WTC11 (cell line): ENCODE measurements at regions not wholly inside any gene's neighbourhood (a gene's known extent, or its start where the extent isn't known, plus 50 kb on each side); places are given as distances from the start of the nearest gene placed in this dataset.

ENCODE experiments used
- ATAC-seq: fragments of 200-7000 bp; cut with Tn5 transposase; 2 replicates; pipeline ENCODE4 v1.10.0; 2021; ENCODE audit warnings: mild to moderate bottlenecking, moderate library complexity
- CTCF ChIA-PET: fragments of 300-600 bp; sonication (Branson Sonifier 250); formaldehyde crosslinking; loops from one replicate; lab custom pipeline; 2021; ENCODE audit warnings: antibody characterized with exemption; lab: Charles Lee
- POLR2A ChIA-PET: fragments of 350-600 bp; sonication (Branson Sonifier 250); formaldehyde crosslinking; loops from one replicate; lab custom pipeline; 2021; ENCODE audit warnings: antibody characterized with exemption; lab: Charles Lee
- DNase-seq: peaks from one replicate; pipeline ENCODE4 v3.0.0; 2021; ENCODE audit warnings: low spot score
- H3K27ac Mint-ChIP-seq: 2 replicates; pipeline ENCODE4 v1.8.0; 2021; ENCODE audit warnings: mixed read lengths
- H3K27me3 Mint-ChIP-seq: 2 replicates; pipeline ENCODE4 v1.8.0; 2021; ENCODE audit warnings: low read depth, mild to moderate bottlenecking, moderate library complexity, mixed read lengths
- H3K36me3 Mint-ChIP-seq: 2 replicates; pipeline ENCODE4 v1.8.0; 2021; ENCODE audit warnings: mixed read lengths
- H3K4me1 Mint-ChIP-seq: 2 replicates; pipeline ENCODE4 v1.8.0; 2022; ENCODE audit warnings: mixed read lengths
- H3K4me3 Mint-ChIP-seq: 2 replicates; pipeline ENCODE4 v1.8.0; 2021; ENCODE audit warnings: mild to moderate bottlenecking, moderate library complexity, mixed read lengths
- H3K9me3 Mint-ChIP-seq: 2 replicates; pipeline ENCODE4 v1.8.0; 2021; ENCODE audit warnings: mixed read lengths
- ATF1 ChIP-seq: sonication (generic); formaldehyde crosslinking; IDR thresholded peaks from 2 replicates; pipeline ENCODE4 v1.8.1; 2023; ENCODE audit warnings: mild to moderate bottlenecking, moderate library complexity, missing genetic modification reagents
- ATF6 ChIP-seq: sonication (generic); formaldehyde crosslinking; IDR thresholded peaks from 2 replicates; pipeline ENCODE4 v1.8.1; 2023; ENCODE audit warnings: mild to moderate bottlenecking, missing genetic modification reagents
- CBFB ChIP-seq: sonication (generic); formaldehyde crosslinking; IDR thresholded peaks from 2 replicates; pipeline ENCODE4 v1.8.1; 2022; ENCODE audit warnings: mild to moderate bottlenecking, low read depth, missing genetic modification reagents
- CREB1 ChIP-seq: sonication (generic); formaldehyde crosslinking; IDR thresholded peaks from 2 replicates; pipeline ENCODE4 v1.8.0; 2023; ENCODE audit warnings: mild to moderate bottlenecking, missing genetic modification reagents
- CREM ChIP-seq: sonication (generic); formaldehyde crosslinking; IDR thresholded peaks from 2 replicates; pipeline ENCODE4 v1.8.1; 2022; ENCODE audit warnings: mild to moderate bottlenecking, missing genetic modification reagents, moderate library complexity
- E2F1 ChIP-seq: sonication (generic); formaldehyde crosslinking; IDR thresholded peaks from 2 replicates; pipeline ENCODE4 v1.8.0; 2022; ENCODE audit warnings: mild to moderate bottlenecking, missing genetic modification reagents
- FOXJ3 ChIP-seq: sonication (generic); formaldehyde crosslinking; IDR thresholded peaks from 2 replicates; pipeline ENCODE4 v1.9.0; 2021; ENCODE audit warnings: missing genetic modification reagents, mild to moderate bottlenecking, borderline replicate concordance
- FOXK1 ChIP-seq: sonication (generic); formaldehyde crosslinking; IDR thresholded peaks from 2 replicates; pipeline ENCODE4 v1.8.0; 2022; ENCODE audit warnings: mild to moderate bottlenecking, moderate library complexity, missing genetic modification reagents
- FOXP1 ChIP-seq: sonication (generic); formaldehyde crosslinking; IDR thresholded peaks from 2 replicates; pipeline ENCODE4 v1.8.0; 2022; ENCODE audit warnings: missing genetic modification reagents, mild to moderate bottlenecking, moderate library complexity, borderline replicate concordance
- GTF2I ChIP-seq: fragments of 250-450 bp; sonication (Bioruptor Pico); conservative IDR thresholded peaks from 2 replicates; pipeline ENCODE4 v1.4.0; 2021; ENCODE audit warnings: mild to moderate bottlenecking
- IRF2 ChIP-seq: sonication (generic); formaldehyde crosslinking; IDR thresholded peaks from 2 replicates; pipeline ENCODE4 v1.8.0; 2022; ENCODE audit warnings: low read depth, missing genetic modification reagents, borderline replicate concordance
- JAZF1 ChIP-seq: fragments of 250-450 bp; sonication (Bioruptor Pico); IDR thresholded peaks from 2 replicates; pipeline ENCODE4 v1.9.0; 2021; ENCODE audit warnings: moderate library complexity, mild to moderate bottlenecking, inconsistent platforms
- KAT7 ChIP-seq: sonication (generic); formaldehyde crosslinking; IDR thresholded peaks from 2 replicates; pipeline ENCODE4 v1.8.1; 2023; ENCODE audit warnings: missing genetic modification reagents, mild to moderate bottlenecking, borderline replicate concordance
- NFATC4 ChIP-seq: fragments of 250-450 bp; sonication (Bioruptor Pico); IDR thresholded peaks from 2 replicates; pipeline ENCODE4 v1.9.0; 2021; ENCODE audit warnings: mild to moderate bottlenecking
- NR3C1 ChIP-seq: sonication (generic); formaldehyde crosslinking; conservative IDR thresholded peaks from 2 replicates; pipeline ENCODE4 v1.8.1; 2023; ENCODE audit warnings: low read depth, mild to moderate bottlenecking, missing genetic modification reagents
- PREB ChIP-seq: sonication (generic); formaldehyde crosslinking; IDR thresholded peaks from 2 replicates; pipeline ENCODE4 v1.8.1; 2022; ENCODE audit warnings: mild to moderate bottlenecking, missing genetic modification reagents, moderate library complexity, borderline replicate concordance
- RELA ChIP-seq: sonication (generic); formaldehyde crosslinking; IDR thresholded peaks from 2 replicates; pipeline ENCODE4 v1.8.1; 2022; ENCODE audit warnings: missing genetic modification reagents, mild to moderate bottlenecking, borderline replicate concordance
- SMAD3 ChIP-seq: sonication (generic); formaldehyde crosslinking; IDR thresholded peaks from 2 replicates; pipeline ENCODE4 v1.8.0; 2022; ENCODE audit warnings: missing genetic modification reagents, mild to moderate bottlenecking, borderline replicate concordance
- SOX15 ChIP-seq: fragments of 250-450 bp; sonication (Bioruptor Pico); IDR thresholded peaks from 2 replicates; pipeline ENCODE4 v1.9.0; 2021; ENCODE audit warnings: mild to moderate bottlenecking
- TEAD1 ChIP-seq: sonication (generic); formaldehyde crosslinking; IDR thresholded peaks from 2 replicates; pipeline ENCODE4 v1.8.0; 2022; ENCODE audit warnings: mild to moderate bottlenecking, missing genetic modification reagents
- TF ChIP-seq, protein P1 (sequence below): sonication (generic); formaldehyde crosslinking; IDR thresholded peaks from 2 replicates; pipeline ENCODE4 v1.8.1; 2022; ENCODE audit warnings: low read depth, mild to moderate bottlenecking, moderate library complexity, missing genetic modification reagents, borderline replicate concordance
- TF ChIP-seq, protein P2 (sequence below): fragments of 250-450 bp; sonication (Bioruptor Pico); IDR thresholded peaks from 2 replicates; pipeline ENCODE4 v1.9.0; 2021; ENCODE audit warnings: mild to moderate bottlenecking
- TF ChIP-seq, protein P3 (sequence below): fragments of 250-450 bp; sonication (Bioruptor Pico); IDR thresholded peaks from 2 replicates; pipeline ENCODE4 v1.8.0; 2021; ENCODE audit warnings: mild to moderate bottlenecking

DNA sequence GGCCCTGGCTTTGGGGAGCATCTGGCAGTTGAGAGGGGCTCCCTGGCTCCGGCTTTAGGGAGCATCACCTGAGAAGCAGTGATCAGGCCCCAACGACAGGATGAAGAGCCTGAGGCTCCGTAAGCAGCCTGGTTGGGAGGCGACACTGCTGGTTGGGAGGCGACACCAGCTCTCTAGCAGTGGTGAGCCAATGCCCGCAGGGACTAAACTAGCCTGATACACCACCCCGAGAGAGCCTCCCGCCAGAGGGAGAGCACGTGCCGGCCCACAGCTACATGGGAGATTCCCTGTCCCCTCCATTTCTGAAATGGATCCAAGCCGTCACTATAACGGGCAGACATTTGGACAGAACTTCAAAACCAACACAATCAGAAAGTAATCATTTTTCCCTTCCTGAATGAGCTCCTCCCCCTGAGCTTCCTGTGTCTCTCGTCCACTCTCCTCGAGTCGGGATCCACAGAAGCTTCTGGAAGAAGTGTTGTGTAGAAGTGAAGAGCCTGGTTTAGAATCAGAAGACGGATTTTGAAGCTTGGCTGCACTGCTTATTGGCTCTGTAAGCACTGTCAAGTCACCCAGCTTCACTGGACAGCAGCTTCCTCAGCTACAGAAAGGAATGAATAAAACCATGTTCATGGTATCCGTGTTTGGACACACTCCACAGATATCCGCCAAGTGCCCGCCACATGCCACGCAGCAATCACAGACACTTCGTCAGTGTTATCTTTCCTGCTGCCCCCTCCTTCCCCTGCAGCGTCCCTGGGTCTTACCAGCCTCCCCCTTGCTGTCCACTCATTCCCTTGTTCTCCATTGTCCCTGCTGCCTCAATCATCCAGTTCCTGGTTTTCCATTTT, 199.6 kb downstream of the TTLL2 start:
- peaks cover 3% of the 10 kb centered on the region; the same call in 1 of the 2 replicates for H3K4me1 Mint-ChIP-seq
- POLR2A ChIA-PET = no interaction called here
- H3K27ac Mint-ChIP-seq = no peak overlapping the region
- no peak for DNase-seq
- H3K9me3 Mint-ChIP-seq = peaks cover 11% of the 10 kb centered on the region
- no peaks in the 10 kb centered on the region for H3K36me3 Mint-ChIP-seq
- H3K4me3 Mint-ChIP-seq = no peak overlapping the region
- CTCF ChIA-PET = no interaction called here
- TF ChIP-seq FOXP1 = no peak
- no peak for TF ChIP-seq CREM
- TF ChIP-seq ATF6 (CRISPR knock-in tag) = no peak
- no peak for TF ChIP-seq E2F1 (CRISPR knock-in tag)
- TF ChIP-seq NR3C1 (CRISPR knock-in tag) = no peak
- no peak for TF ChIP-seq FOXK1 (CRISPR knock-in tag)
- no peak for TF ChIP-seq ATF1 (CRISPR knock-in tag)
- no peak for TF ChIP-seq KAT7
- TF ChIP-seq NFATC4 (CRISPR knock-in tag) = no peak
- no peak for TF ChIP-seq RELA
- TF ChIP-seq GTF2I (CRISPR knock-in tag) = no peak
- TF ChIP-seq IRF2 (CRISPR knock-in tag) = no peak
- TF ChIP-seq, protein P1, sequence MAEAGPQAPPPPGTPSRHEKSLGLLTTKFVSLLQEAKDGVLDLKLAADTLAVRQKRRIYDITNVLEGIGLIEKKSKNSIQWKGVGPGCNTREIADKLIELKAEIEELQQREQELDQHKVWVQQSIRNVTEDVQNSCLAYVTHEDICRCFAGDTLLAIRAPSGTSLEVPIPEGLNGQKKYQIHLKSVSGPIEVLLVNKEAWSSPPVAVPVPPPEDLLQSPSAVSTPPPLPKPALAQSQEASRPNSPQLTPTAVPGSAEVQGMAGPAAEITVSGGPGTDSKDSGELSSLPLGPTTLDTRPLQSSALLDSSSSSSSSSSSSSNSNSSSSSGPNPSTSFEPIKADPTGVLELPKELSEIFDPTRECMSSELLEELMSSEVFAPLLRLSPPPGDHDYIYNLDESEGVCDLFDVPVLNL (CRISPR knock-in tag) = no peak
- peaks cover 22% of the 10 kb centered on the region for H3K27me3 Mint-ChIP-seq
- no peak for ATAC-seq

DNA sequence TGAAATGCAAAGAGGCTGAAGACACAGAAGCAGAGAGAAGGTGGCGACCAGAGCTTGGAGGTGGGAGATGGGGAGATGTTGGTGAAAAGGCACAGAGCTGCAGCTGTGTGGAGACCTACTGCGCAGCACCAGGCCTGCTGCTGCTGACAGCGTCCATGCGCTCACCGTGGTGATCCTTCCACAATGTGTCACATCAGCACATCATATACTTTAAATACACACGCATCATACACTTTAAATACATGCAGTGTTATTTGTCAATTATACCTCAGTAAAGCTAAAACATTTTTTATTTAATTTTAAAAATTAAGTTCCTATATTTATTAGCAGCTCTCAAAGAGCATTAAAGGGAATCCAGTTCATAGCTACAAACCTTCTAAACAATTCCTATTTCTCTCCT, 200.9 kb downstream of the TTLL2 start:
- no peak for DNase-seq
- Mint-ChIP-seq H3K36me3 (no peaks in the 10 kb centered on the region), H3K4me1 (peaks cover 3% of the 10 kb centered on the region; the same call in 1 of the 2 replicates), H3K27ac (no peak overlapping the region), H3K4me3 (no peak overlapping the region), H3K9me3 (peaks cover 11% of the 10 kb centered on the region), H3K27me3 (peaks cover 35% of the 10 kb centered on the region)
- ATAC-seq = no peak
- ChIA-PET CTCF (no interaction called here), POLR2A (no interaction called here)
- TF ChIP-seq, protein P2, sequence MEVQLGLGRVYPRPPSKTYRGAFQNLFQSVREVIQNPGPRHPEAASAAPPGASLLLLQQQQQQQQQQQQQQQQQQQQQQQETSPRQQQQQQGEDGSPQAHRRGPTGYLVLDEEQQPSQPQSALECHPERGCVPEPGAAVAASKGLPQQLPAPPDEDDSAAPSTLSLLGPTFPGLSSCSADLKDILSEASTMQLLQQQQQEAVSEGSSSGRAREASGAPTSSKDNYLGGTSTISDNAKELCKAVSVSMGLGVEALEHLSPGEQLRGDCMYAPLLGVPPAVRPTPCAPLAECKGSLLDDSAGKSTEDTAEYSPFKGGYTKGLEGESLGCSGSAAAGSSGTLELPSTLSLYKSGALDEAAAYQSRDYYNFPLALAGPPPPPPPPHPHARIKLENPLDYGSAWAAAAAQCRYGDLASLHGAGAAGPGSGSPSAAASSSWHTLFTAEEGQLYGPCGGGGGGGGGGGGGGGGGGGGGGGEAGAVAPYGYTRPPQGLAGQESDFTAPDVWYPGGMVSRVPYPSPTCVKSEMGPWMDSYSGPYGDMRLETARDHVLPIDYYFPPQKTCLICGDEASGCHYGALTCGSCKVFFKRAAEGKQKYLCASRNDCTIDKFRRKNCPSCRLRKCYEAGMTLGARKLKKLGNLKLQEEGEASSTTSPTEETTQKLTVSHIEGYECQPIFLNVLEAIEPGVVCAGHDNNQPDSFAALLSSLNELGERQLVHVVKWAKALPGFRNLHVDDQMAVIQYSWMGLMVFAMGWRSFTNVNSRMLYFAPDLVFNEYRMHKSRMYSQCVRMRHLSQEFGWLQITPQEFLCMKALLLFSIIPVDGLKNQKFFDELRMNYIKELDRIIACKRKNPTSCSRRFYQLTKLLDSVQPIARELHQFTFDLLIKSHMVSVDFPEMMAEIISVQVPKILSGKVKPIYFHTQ (CRISPR knock-in tag) = no peak
- TF ChIP-seq PREB (CRISPR knock-in tag) = no peak
- TF ChIP-seq CBFB (CRISPR knock-in tag) = no peak
- TF ChIP-seq, protein P1 (CRISPR knock-in tag) = no peak
- no peak for TF ChIP-seq SOX15 (CRISPR knock-in tag)
- TF ChIP-seq FOXJ3 = no peak
- TF ChIP-seq SMAD3 (CRISPR knock-in tag) = no peak
- no peak for TF ChIP-seq TEAD1
- TF ChIP-seq CREB1 (CRISPR knock-in tag) = no peak
- TF ChIP-seq IRF2 (CRISPR knock-in tag) = no peak
- no peak for TF ChIP-seq JAZF1
- TF ChIP-seq, protein P3, sequence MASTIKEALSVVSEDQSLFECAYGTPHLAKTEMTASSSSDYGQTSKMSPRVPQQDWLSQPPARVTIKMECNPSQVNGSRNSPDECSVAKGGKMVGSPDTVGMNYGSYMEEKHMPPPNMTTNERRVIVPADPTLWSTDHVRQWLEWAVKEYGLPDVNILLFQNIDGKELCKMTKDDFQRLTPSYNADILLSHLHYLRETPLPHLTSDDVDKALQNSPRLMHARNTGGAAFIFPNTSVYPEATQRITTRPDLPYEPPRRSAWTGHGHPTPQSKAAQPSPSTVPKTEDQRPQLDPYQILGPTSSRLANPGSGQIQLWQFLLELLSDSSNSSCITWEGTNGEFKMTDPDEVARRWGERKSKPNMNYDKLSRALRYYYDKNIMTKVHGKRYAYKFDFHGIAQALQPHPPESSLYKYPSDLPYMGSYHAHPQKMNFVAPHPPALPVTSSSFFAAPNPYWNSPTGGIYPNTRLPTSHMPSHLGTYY = no peak
